Stimulated activated CD8-positive, alpha-beta memory T cell treated with anti-CD3 and anti-CD28 coated beads, Interleukin-7, amount 100 ng/mL, for 1 hour (primary cell): ENCODE measurements at regions not wholly inside any gene's neighbourhood (a gene's known extent, or its start where the extent isn't known, plus 50 kb on each side); places are given as distances from the start of the nearest gene placed in this dataset.

Experiments used
- DNase-seq, 2 donors: peaks; one replicate each; pipeline ENCODE4 v3.0.0-alpha.2; 2020; ENCODE audit warnings: low read depth in 2 of 2

DNA sequence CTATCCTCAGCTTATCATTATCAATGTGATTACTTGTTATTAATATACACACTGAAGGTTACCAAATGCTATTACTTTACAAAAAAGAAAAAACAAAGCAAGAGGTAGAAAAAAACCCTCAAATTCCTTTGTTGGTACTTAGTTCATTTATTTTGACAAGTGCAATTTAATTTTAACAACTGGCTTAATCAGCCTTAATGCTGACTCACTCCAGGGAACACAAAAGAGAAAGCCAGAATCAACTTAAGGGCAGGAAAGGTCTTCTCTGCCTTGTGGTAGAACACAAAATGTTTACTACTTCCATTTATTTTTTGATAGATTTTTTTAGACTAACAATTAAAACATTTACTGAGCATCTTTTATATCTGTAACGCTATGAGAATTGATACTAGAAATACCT, 417.1 kb downstream of the PCDH17 start:
- no peak for DNase-seq

DNA sequence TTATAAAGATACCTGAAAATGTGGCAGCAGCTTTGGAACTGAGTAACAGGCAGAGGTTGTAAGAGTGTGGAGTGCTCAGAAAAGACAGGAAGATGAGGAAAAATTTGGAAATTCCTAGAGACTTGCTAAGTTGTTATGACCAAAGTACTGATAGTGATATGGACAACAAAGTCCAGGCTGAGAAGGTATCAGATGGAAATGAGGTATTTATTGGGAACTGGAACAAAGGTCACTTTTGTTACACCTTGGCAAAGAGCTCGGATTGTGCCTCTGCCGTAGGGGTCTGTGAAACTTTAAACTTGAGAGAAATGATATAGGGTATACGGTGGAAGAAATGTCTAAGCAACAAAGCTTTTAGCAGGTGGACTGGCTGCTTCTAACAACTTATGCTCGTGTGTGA, 419.9 kb downstream of the PCDH17 start:
- DNase-seq, result no peak

DNA sequence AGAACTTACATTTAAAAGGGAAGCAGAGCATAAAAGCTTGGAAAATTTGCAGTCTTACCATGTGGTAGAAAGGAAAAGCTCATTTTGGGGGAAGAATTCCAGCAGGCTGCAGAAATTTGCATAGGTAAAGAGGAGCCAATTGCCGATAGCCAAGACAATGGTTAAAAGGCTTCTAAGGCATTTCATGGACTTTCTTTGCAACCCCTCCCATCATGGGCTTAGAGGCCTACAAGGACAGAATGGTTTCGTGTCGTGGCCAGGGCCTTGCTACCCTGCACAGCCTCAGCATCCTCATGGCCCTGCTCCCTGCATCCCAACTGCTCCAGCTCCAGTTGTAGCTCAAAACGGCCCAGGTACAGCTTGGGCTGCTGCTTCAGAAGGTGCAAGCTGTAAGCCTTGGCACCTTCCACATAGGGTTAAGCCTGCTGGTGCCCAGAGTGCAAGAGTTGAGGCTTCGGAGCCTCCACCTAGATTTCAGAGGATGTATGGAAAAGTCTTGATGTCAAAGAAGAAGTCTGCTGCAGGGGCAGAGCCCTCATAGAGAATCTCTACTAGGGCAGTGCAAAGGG, 420.3 kb downstream of the PCDH17 start:
- no peak for DNase-seq

DNA sequence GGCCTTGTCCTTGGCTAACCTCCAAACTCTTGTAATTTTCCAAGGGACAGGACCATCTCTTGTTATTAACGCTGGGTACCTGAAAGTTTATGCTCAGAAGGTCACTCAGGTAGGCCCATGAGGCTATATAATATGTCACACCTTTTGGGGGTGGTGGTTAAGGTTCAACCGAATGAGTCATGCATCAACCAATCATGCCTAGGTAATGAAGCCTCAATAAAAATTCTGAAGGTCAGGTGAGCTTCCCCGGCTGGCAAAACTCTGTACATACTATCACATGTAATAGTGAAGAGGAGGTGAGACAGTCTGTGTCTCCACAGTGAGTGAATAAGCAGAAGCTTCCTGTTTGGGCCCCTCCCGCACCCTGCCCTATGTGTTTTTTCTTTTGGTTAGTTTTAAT, 424.9 kb downstream of the PCDH17 start:
- DNase-seq, result no peak

DNA sequence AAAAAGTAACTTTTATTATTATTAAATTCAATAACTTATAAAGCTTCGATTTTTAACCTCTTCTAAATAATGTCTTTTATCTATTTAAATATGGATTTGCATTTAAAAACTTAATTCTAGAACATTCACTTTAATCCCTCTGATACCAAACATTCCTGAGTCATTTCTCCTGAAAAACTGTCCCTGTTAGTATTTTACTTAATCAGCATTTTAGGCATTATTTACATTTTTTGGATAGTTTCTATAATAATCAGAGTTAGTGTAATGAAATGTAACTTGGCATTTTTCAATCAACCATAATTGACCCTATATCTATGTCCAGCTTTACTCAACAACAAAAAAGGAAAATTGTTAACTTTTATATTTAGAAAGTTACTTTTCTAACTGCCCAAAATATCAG, 428.1 kb downstream of the PCDH17 start:
- DNase-seq, result no peak

DNA sequence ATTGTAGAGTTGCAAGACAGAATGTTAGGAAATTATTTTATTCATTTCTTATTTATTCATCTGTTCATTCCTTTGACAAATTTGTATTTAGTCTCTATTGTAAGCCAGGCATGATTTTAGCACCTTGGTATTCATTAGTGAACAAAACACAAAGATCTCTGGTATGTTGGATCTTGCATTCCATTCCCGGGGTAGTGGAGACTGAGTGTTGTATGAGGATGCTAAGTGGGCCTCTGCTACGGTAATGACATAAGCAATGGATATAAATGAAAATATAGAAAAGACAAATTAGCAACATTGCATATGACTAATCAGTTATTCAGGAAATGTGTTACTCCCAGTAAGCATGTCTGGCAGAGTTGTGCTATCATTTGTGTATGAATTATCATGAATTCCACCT, 449.3 kb downstream of the PCDH17 start:
- DNase-seq, result no peak

DNA sequence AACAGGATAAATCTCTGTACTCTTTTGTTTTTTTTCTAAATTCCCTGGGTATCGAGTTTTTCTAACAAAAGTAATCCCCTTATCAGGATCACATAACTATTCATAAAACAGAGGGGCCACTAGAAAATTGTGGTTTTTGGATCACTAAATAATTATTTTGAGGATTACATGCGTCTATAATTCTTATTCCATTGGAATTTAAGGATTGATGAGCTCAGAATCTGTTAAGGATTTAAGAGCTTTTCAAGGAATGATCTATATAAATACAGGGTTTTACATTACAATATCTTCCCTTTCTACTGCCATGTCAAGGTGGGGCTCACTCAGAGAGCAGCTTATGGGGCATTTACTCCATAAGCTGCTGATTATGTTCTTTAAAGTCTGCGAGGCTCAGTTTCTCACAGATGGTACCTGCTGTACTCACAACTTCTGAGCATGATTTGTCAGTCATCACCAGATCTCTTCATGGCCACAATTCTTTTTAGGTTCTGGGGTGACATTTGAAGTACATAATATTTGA, 449.8 kb downstream of the PCDH17 start:
- no peak for DNase-seq

DNA sequence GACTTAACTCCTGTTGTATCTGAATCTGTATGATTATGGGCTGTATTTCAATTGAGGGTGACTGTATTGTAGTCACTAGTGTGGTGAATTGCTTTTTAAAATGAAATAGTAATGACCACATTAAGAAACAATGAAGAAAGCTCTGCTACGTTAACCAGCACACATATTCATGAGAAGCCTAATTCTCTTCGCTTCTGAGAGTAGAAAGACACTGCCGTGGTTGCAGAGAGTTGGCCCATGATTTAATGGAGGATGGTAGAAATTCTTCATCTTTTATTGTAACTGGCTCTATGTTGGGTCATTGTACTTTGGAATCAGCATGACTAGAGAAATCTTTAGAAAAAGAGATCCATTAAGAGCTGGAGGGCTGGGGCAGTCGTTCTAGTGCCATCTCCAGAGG, 451.5 kb downstream of the PCDH17 start:
- no peak for DNase-seq

DNA sequence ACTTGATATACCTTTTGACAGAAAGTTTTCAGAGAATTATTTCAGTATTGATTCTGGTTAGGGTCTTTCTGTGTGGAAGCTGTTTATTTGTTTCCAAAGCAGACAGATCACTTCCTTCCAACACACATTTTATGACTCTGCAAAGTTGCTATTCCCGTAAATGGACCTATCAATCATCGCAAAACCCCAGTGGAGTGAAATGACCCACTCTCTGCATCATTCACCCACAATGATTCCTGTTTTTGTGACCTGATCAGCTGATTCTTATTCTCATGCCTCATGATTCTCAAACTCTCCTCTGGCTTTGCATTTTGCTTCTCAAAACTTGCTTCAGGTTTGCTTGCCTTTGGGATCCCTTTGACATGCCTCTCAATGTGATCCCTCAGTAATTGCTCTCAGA, 453.7 kb downstream of the PCDH17 start:
- no peak for DNase-seq

DNA sequence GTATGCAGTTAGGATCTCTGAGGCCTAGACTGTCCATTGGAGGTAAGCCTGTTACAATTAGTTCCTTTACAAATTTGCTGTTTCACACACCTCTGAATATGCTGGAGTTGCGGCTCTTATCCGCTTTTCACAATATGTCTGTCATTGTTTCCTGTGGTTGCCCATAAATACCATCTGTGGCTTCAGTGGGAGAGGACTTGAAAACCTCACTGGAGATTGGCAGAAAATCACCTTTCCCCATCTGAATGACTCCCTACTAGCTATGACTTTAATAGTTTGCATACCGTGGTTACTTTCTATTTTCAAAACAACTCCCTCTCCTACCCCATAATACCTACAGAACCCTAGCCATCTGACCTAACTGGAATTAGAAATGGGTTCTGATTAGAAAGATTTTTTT, 454.3 kb downstream of the PCDH17 start:
- DNase-seq, result no peak

DNA sequence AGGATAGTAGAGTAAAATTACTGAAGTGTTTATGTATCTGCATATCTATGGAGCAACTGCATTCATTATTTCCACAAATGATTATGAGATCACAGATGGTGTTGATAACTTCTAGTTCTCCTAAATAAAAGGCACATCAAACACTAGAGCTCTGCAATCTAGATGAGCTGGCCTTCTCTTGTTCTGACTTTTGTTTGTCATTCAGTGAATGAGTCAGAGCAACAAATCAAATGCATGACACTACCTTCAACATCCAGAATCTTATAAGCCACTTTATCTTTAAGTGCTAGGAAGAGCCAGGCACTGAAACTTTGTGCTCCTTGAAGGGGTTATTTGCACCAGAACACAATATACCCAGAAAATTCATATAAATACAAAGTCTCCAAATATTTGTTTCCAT, 456.0 kb downstream of the PCDH17 start:
- no peak for DNase-seq

DNA sequence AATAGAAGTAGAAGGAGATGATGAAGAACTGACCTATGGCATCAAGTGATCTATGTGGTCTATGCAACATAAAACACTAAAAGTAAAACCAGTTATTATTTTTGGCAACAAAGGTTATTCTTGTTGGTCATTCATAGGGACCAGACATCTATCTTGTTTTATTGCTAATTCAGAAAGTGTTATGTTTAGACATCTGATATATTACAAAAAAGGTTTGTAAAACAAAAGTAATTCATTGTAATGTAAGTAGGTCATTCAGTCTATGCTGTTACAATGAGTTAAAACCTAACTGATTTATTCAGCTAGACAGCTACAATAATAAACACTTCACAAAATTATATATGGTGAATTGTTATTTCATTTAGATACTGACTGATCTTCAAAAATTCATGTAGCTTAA, 461.9 kb downstream of the PCDH17 start:
- DNase-seq, result no peak

DNA sequence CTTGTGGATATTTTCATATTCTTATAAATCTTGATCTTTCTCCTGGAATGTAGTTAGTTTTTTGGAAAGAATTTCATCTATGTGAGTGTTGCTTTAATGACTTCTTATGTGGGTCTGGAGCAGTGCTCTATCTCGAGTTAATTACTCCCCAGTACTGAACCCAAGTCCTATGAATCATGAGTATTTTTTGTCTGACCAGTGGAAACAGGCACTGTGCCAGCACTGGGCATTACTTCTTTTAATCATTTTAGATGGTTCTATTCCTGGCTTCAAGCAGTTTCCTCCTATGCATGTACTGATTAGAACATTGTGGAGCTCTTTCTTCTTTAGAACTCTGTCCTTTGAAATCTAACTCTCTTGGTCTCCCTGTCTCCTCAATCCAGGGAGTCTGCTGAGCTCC, 466.3 kb downstream of the PCDH17 start:
- no peak for DNase-seq

DNA sequence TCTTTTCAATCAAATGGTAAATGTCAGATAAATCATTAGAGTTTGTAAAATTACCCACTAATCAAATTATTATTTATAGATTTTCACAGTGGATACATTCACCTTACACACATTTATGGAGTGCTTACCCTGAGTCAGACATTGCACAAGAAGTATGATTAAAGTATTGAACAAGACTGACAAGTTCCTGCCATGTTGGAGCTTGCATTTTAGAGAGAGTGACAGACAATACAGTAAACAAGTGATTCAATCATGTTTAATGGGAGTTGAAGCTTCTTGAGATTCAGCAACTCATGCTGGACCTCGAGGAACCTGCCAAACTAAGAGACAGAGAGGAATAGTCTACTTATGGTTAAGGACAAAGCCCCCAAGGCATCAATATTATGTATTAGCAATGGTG, 487.8 kb downstream of the PCDH17 start:
- DNase-seq, result no peak

DNA sequence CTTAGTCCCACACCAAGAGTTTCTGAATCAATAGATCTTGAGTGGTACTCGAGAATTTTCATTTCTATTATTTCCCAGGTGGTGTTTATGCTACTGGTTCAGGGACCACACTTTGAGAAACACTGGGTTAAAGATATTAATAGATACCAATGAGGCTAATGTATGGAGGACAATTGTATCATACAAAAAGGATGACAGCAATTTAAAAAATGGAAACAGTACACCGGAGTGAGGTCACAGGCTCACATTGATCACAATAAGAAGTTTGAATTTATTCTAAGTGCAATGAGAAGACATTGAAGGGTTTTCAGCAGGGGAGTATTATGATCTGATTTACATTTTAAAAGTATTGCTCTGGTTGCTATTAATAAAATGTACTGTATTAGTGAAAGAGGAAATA, 488.3 kb downstream of the PCDH17 start:
- no peak for DNase-seq

DNA sequence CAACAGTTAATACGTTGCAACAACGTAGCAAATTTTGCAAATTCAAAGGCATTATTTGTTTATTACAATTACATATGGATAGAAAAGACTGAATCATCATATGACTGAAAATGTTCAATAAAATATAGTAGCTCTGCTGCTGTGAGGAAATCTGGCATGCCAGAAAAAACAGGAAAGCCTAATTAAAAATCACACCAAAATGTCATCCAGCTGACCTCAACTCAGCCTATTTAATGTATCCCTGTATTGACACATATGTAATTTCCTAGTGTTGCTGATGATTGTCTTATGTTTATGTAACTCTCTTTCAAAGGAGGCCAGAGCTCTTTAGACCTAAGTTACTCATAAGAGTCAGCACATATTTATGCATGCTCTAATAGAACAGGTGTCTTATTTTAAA, 495.0 kb downstream of the PCDH17 start:
- DNase-seq, result no peak

DNA sequence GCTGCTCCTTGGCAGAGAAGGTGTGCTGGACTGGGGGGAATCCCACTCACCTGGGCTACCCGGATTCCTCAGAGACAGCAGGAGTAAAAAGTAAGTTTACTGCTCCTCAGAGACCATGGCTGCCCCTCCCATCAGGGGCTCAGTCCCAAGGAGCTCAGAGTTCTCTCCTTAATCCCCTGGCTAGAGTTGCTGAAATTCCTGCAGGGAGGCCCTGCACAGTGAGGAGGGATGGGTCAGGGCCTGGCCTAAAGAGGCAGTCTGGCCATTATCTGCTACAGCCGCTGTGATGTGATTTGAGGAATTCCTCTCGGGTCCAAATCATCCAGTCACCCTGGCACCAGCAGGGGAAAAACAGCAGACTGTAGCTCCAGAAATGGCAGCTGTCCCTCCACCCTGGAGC, 502.5 kb downstream of the PCDH17 start:
- no peak for DNase-seq

DNA sequence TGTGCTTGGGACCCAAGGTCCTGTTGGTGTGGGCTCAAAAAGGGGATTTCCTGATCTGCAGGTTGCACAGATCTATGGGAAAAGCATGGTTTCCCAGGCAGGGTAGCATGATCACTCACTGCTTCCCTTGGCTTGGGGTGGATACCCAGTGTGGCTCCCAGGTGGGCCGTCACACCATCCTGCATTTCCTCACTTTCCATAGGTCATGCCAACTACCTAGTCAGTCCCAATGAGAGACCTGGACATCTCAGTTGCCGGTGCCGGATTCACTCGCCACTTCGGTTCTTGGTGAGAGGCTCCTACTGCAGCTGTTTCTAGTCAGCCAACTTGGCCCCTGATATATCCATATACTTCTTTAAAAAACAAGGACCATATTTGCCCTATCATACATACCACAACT, 503.0 kb downstream of the PCDH17 start:
- no peak for DNase-seq

DNA sequence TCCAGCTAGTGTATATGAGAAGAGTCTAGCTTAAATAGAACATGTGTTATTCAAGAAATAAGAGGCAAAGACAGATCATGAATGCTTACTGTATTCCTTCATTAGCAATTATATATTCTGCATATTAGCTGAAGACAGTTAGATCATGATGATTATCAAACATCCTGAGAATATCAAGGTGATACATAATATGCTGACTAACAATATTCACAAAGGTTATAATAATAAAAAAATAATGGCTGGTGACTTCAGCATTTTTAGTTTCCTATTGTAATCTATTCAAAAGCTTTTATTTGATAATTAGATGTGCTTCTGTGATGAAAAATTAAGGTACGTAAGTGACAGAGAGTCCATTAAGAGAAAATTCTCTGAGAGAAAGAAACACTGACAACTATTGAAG, 511.4 kb downstream of the PCDH17 start:
- no peak for DNase-seq

DNA sequence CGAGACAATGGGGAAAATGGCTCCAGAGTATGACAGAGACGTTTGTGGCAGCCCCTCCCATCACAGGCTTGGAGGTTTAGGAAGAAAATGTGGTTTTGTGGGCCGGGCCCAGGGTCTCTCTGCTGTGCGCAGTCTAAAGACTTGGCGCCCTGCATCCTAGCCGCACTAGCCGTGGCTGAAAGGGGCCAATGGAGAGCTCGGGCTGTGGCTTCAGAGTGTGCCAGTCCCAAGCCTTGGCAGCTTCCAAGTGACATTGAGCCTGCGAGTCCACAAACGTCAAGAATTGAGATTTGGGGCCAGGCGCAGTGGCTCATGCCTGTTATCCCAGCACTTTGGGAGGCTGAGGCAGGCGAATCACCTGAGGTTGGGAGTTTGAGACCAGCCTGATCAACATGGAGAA, 513.1 kb downstream of the PCDH17 start:
- DNase-seq, result no peak

DNA sequence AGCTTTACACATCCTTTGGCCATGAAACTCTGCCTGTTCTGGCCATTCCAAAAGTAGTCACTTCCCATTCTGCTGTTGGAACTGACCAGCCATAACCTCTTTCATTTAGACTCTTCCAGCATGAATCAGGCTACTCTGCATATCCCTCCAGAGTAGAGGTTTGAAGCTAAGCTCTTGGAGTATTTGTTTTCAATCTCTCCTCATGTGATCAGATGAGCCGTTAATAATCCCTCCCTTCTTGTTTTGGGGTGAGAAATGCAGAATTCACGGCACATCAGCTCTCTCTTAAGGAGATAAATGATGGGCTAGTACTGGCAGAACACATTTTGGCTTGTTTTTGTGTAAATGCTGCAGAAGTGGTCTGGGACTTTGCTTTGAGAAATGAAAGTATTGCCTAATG, 519.9 kb downstream of the PCDH17 start:
- no peak for DNase-seq

DNA sequence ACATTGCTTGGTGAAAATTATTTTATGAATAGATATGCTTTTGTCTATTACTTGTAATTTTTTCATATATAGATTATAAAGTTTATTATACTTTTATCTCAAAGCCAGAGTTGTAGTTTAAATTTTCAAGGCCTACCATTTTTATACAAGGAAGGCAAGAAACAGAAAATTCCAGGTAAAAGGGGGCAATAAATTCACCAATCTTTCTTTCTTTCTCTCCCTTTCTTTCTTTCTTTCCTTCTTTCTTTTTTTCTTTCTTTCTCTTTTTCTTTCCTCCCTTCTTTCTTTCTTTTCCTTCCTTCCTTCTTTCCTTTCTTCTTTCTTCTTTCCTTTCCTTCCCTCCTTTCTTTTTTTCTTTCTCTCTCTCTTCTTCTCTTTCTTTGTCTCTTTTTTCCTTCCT, 529.4 kb downstream of the PCDH17 start:
- no peak for DNase-seq

DNA sequence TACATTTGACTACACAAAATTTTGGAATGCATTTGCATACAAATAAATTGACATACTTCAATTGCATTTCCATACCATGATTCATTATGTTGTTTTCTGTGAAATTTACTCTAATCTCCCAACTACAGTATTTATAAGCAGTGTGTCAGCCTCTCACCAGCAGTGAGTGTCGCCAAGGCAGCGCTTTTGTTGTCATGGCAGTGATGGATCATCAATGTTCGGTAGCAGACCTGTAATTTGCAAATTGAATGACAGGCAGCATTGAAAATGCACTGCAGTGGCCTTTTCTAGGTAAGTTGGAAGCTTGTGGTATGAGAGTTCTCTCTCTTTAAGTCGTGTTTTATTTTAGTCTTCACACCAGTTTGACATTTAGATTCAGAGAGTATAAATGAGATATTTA, 534.1 kb downstream of the PCDH17 start:
- no peak for DNase-seq

DNA sequence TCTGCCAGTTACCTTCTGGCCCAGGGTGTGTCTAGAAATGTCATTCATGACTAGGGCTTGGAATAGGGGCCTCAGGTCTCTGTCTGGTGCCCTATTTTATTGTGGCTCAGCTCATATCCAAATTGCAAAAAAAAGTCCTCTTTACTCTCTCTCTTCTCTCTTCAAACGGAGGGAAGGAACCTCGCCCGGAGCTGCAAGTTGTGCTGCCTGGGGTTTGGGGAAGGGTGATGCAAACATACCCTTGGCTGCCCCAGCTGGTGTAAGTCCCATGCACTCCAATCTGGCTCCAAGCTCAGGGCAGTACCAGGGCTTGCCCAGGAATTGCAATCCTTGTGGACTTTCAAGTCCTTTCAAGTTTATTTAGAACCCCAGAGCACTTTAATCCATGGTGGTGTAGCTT, 549.6 kb downstream of the PCDH17 start:
- DNase-seq, result no peak

DNA sequence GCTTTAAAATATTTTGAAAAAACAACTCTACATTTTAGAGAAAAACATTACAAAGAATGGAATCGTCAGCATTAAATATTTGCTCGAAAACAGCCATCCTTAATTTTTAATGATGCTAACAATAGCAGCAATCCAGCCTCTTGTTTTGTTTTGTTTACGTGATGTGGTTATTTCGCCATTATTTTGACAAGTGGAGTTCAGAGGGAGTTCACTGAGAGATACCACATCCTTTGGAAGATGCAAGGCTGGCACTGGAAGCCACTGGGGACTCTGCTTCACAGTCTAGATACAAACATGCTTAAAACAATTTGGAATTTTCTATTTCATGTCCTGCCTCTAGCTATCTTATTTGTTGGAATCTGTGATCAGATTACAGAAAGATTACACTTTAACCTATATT, 556.3 kb downstream of the PCDH17 start:
- no peak for DNase-seq
